Astrocyte of the spinal cord (primary cell): ENCODE measurements at regions not wholly inside any gene's neighbourhood (a gene's known extent, or its start where the extent isn't known, plus 50 kb on each side); places are given as distances from the start of the nearest gene placed in this dataset.

Experiments used
- DNase-seq: peaks from one replicate; pipeline ENCODE4 v3.0.0; 2011; ENCODE audit warnings: low read depth, low spot score
- H3K4me3 ChIP-seq: 2 replicates; pipeline ENCODE4 v1.5.1; 2011; ENCODE audit warnings: low read depth, mild to moderate bottlenecking, low read length, moderate library complexity
- in situ Hi-C: cut with HindIII; loops from 2 replicates; pipeline ENCODE4 v1.10.0; 2017; ENCODE audit warnings: low sequenced_read_pairs
- TF ChIP-seq, protein P1 (sequence below): IDR thresholded peaks from 2 replicates; pipeline ENCODE4 v1.5.1; 2012; ENCODE audit warnings: low read depth, mild to moderate bottlenecking, low read length, inconsistent platforms

DNA sequence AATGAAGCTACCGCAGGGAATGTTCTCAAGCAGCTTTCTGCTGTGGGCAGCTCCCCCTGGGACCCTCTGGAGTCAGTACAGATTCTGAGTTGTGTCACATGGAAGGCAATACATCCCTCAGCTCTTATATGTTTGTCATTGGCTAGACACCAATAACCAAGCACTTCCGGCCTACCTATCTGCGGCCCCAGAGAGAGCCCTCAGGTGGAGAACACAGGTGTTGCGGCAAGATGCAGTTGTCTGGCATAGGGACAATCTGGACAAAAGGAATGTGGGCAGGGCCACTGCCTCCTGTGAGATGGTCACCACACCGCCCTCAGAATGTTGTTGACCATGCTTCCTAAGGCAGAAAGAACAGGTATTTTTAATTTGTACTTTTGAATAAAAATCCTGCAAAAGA is 118.7 kb downstream of the BRMS1L start:
- no peak overlapping the region for H3K4me3 ChIP-seq
- in situ Hi-C loops, result no loop called here
- DNase-seq, result no peak
- TF ChIP-seq, protein P1, sequence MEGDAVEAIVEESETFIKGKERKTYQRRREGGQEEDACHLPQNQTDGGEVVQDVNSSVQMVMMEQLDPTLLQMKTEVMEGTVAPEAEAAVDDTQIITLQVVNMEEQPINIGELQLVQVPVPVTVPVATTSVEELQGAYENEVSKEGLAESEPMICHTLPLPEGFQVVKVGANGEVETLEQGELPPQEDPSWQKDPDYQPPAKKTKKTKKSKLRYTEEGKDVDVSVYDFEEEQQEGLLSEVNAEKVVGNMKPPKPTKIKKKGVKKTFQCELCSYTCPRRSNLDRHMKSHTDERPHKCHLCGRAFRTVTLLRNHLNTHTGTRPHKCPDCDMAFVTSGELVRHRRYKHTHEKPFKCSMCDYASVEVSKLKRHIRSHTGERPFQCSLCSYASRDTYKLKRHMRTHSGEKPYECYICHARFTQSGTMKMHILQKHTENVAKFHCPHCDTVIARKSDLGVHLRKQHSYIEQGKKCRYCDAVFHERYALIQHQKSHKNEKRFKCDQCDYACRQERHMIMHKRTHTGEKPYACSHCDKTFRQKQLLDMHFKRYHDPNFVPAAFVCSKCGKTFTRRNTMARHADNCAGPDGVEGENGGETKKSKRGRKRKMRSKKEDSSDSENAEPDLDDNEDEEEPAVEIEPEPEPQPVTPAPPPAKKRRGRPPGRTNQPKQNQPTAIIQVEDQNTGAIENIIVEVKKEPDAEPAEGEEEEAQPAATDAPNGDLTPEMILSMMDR, result no peak

DNA sequence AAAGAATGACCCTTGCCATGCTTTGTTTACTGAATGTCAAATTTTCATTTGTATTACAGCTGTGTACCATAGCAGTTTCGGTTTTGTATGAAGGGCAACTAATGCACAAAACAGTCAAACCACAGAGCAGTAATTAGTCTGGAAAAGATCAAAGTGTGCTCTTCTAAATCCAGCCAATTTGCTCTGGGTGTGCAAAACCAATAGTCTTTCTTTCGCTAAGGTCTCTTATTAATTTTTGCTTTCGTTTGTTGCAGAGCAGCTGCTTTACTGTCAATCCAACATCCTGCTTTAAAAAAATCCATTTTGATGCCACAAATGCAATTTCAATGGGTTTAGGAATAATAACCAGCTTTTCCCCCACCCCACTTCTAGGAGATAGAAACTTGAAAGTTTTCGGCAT is 114.2 kb downstream of the BRMS1L start:
- H3K4me3 ChIP-seq, result no peak overlapping the region

DNA sequence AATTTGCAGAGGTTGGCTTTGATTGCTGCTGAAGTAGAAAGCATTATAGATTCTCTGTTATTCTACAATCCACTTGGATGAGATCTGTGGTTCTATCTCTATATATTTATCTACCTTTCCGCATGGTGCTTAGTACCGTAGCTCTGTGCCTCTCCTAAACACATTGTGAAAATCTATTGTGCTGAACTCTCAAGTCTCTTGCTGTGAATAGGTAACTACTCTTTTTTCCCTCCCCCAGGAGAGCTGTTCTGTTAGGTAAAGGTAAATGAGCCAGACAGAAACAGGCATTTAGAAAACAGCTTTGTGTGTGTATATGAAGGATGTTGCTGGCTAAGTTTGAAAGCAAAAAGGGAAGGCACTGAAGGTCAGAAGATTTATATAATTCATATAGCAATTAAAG is 112.6 kb downstream of the BRMS1L start:
- DNase-seq, result no peak
- H3K4me3 ChIP-seq, result no peak overlapping the region
- in situ Hi-C loops, result no loop called here
- TF ChIP-seq, protein P1, result no peak

More for the DNA sequence above, 114.2 kb downstream of the BRMS1L start:
- in situ Hi-C loops, result no loop called here
- DNase-seq, result no peak
- TF ChIP-seq, protein P1, result no peak

DNA sequence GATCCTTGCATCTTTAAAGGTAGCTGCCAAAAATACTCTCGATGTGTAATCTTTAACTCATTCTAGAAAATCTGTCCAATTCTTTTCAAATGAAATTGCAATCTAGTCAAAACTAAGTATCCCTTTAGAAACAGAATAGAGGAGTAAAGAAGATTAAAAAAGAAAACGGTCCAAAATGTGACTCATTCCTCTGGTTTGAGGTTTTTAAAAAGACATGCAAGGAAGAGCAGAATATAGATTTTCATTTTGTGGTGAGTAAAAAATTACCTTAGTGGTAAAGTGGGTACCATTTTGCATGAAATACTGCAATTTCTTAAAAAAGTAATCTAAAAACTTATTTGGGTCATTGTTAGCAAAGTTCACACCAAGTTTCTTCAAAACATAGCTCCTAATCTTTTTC is 108.4 kb downstream of the BRMS1L start:
- DNase-seq, result no peak
- no peak overlapping the region for H3K4me3 ChIP-seq
- in situ Hi-C loops, result no loop called here
- TF ChIP-seq, protein P1, result no peak

DNA sequence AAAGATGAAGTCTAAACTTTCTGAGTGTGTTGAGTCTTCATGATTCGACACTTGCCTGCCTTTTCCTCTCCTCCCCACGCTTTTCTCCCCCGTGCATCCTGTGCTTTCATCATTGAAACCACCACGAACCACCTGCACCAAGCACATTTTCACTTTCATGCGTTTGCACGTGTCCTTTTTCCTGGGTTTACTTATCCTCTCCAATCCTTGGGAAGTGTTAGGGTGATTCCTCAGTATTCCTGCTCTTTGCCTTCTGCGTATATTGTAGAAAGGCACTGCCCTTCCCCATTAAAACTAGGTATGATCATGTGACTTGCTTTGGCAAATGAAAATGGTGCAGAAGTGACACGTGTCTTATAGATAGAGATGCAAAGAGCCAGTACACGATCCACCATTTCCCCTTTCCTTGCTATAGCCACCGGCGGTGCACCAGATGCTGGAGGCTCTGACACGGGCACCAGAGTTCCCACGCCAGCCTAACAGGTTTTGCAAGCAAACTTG is 106.6 kb downstream of the BRMS1L start:
- DNase-seq, result no peak
- H3K4me3 ChIP-seq, result no peak overlapping the region
- TF ChIP-seq, protein P1, result no peak
- in situ Hi-C loops, result no loop called here

DNA sequence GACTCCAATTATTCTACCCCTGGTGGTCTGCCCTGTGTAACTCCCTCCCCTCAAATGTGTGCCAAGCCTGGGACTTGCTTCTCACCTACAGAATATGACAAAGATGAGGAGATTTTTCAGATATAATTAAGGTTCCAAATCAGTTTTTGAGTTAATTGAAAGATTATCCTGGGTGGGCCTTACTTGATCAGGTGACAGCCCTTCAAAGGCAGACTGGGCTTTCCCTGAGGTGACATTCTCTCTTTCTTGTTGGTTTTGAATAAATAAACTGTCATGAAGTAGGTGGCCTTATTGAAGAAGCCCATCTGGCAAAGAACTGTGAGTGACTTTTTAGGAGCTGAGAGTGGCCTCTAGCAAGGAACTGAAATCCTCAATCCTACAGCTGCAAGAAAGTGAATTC is 106.0 kb downstream of the BRMS1L start:
- TF ChIP-seq, protein P1, result no peak
- in situ Hi-C loops, result no loop called here
- no peak for DNase-seq
- H3K4me3 ChIP-seq, result no peak overlapping the region

DNA sequence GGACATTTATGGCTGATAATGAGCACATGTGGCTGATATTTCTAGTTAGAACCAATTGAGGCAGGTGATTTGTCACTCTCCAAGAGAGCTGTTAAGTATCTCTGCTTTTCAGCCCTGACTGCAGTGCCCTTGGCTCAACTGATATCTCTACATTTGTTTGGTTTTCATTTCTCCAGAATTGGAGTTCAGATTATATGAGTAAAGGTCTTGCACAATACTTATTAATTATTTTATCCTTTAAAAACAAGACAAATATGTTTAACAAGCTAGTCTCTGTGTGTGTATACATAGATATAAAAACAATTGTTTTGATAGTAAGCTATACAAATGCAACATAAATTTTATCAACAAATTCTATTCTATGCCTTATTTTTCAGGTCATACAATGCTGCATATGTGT is 105.2 kb downstream of the BRMS1L start:
- H3K4me3 ChIP-seq, result no peak overlapping the region
- TF ChIP-seq, protein P1, result no peak
- in situ Hi-C loops, result no loop called here
- DNase-seq, result no peak
